ENCODE measurements at regions not wholly inside any gene's neighbourhood (a gene's known extent, or its start where the extent isn't known, plus 50 kb on each side); places are given as distances from the start of the nearest gene placed in this dataset.

DNA sequence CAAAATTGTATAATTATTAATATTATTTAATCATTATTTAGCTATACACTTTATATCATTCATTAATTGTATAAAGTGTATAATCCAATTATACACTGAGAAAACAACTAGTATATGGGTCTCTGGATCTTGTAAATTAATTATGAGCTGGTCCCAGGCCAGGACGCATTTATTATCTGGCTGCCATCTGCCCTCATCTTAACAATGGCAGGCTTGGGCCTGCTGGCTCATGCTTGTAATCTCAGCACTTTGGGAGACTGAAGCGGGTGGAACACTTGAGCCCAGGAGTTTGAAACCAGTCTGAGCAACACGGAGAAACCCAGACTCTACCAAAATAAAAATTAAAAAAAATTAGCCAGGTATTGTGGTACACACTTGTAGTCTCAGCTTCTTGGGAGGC, 502.2 kb upstream of the NRXN1 start:
- FAIRE-seq: no peak

DNA sequence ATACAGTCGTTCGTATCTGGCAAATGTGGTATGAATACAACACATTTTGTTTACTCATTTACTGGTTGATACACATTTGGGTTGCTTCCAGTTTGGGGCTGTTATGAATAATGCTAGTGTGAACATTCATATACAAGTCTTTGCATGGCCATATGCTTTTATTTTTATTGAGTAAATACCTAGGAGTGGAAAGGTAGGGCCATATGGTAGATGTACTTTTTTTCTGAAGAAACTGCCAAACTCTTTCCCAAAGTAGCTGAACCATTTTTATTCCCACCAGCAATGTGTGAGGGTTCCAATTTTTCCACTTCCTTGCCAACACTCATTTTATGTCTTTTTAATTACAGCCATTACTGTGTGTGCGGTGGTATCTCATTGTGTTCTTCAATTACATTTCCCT, 496.2 kb upstream of the NRXN1 start:
- no peak for FAIRE-seq

DNA sequence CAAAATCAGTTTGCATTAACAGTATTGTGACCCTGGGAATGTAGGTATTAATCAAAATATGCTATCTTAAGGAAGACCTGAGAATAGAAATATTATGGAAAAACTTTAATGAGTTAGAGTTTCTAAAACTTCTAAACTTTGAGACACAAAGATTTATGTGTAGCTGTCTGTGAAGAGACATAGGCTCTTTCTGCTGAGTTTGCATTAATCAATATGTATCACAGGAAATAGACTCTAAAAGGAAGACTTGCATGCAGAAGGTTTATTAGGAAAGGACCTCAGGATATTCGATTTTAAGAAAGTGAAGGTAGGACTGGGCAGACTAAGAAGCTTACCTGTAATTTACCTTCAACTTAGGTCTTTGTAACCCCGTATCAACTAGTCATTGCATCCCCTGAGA, 494.8 kb upstream of the NRXN1 start:
- no peak for FAIRE-seq

DNA sequence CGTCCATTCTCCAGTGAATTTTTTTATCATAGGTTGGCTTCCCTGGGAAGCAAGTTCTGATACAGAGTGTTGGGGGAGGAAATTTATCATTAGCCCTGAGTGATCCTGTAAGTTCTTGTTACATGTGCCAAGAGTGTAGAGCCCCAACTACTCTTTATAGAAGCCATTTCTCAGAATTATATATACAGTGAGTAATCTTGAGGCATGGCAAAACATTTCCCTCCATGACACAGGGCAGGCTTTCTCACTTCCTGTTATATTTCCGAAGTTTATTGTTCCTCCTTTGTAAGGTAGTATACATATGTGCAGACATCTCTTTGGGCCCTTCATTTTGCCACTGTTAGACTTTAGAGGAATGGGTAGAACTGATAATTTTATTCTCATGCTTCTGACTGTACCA, 484.7 kb upstream of the NRXN1 start:
- FAIRE-seq: no peak

DNA sequence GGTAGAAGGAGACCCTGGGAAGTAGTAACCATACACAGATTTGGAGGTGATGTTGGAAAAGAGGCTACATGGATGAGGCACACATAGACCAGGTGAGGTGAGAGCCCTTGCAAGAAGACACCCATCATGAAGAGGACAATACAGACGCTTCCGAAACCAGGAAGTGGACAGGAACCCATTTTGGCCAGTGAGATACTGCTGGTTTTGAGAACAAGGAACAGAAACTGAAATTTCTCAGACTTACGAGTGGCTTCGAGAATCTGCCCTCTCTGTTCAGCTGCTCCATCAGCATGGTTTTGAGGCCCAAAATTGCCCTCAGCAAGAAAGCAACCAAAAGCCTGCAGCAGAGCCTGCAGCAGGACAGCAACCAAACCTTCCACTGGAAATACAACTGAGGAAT, 479.1 kb upstream of the NRXN1 start:
- FAIRE-seq: no peak

DNA sequence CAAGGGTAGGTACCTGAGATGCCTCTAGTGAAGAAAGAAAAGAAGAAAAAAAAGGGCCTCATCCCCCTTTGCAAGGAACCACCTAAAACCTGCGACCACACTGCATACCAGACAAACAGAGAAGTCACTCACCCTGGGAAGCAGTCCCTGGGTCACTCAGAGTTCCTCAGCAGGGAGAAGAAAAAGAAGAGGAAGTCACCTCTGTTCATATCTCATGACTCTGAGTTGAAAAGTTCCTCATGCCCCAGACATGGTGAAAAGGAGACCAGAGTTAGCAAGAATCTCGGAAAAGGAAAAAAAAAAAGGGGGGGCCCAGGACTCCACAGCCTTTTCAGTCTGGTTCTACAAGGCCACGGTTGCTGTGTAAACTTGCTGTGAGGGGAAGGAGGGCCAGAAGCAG, 478.4 kb upstream of the NRXN1 start:
- FAIRE-seq: no peak

DNA sequence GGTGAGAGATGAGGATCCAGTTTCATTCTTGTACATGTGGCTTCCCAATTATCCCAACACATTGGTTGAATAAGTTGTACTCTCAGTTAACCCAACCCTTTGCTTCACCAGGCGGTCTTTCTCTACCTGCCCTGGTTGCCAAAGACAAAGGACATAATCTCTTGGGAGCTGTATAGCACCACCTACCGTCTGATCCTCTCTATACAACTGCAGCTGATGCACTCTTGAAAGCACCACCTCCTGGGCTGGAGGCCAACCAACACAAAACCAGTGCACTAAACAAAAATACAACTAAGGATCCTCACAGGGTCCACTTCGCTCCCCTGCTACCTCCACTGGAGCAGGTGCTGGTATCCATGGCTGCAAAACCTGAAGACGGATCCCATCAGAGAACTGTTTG, 473.6 kb upstream of the NRXN1 start:
- no peak for FAIRE-seq

DNA sequence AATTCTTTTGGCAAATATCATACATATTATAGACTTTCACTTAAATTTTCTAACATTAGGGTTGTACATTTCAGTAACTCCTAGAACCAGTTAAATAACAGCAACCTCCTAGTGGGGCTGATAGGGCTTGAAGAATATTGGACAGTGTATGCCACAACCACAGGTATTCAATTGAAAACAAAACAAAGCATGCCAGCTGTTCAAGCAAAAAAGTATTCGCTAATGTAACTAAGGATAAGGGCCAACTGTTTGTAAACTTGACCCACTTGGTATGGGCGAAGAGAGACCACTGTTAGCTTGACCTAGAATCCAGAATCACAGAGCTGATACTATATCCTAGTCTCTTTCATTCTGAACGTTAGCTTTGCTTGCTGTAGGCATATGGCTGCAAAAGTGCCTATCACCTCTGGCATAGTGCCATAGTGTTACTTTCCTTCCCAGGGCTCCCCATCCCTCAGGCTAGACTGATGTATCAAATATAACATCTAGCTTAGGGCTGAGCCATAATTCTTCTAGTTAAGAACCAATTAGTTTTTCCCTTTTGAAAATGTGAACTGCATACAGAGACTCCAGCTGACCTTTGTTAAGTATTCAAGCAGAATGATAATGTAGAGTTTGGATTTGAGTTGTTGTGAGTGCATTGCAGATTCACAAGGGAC, 458.8 kb upstream of the NRXN1 start:
- FAIRE-seq: no peak

DNA sequence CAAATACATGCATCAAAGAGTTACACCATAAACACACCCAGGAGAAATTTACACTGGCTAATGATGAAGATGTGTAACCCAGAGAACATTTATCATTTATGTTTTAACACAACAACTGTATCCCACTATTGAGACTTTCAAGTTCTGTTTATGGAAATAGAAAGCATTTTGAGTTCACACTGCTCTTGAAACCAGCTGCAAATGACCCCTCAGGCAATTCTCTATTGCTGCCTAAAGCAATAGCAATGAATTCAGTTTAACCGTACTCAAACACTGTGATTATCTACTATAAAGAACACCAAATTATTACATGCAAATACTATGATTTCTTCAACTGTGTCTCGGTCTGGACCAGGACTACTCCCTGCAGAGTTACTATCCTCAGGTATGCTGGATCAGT, 452.7 kb upstream of the NRXN1 start:
- FAIRE-seq: no peak

DNA sequence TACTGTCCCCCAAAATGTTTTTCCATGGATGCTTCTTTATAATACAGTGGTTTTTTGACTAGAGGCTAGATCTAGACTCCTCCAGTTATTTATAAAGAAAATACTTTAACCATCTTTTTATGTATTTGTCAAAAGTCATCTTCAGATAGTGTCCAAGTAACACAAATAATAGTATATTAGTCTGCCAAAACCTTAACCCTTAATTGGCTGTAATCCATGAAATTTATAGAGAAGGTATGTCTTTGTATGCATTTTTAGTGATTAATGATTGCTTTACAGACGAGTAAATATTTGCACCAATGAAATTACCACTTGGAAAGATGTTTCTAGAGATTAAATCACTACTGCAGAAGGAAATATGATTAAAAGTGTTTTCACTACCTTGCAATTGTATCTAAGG, 451.8 kb upstream of the NRXN1 start:
- no peak for FAIRE-seq

DNA sequence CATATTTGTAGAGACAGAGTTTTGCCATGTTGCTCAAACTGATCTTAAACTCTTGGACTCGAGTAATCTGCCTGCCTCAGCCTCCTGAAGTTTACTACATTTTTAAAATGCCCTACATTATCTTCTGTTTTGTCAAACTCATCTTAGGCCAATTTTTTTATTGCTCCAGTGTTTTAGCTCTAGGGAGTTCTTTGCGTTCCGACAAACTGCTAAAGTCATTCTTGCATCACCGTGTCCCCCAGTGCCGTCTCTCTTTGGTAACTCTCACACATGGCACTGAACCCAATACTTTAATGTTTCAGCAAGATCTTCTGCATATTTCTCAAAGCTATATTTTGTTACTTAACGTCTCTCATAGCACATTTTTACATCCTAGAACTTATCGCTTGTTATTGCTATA, 440.9 kb upstream of the NRXN1 start:
- no peak for FAIRE-seq

DNA sequence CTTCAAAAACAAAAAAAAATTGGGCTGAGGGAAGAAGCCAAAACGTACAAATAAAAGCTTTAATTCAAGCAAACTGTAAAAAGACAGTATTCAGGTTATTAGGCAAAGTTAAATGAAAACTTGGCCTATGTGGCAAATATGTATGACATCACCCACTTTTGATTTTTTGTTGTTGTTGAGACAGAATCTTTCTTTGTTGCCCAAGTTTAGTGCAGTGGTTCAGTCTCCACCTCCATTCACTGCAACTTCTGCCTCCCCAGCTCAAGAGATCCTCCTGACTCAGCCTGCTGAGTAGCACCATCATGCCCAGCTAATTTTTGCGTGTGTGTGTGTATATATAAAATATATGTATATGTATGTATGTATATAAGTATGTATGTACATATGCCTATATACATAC, 440.4 kb upstream of the NRXN1 start:
- no peak for FAIRE-seq

DNA sequence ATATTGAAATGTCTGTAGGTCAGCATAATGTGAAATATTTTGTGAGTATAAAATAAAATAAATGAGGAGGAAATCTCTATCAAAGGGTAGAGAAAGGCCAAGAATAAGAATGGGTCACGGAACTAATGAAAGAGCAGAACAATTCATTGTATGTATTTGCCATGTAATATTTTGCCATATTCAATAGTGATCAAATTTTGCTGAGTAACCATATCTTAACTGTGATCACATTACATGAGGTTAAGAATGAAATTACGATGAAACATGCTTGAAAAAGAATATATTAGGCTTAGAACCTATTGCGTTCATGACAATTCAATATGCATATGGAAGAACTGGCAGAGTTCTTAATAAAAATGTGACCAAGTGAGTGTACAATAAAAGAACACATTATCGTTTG, 437.2 kb upstream of the NRXN1 start:
- no peak for FAIRE-seq

DNA sequence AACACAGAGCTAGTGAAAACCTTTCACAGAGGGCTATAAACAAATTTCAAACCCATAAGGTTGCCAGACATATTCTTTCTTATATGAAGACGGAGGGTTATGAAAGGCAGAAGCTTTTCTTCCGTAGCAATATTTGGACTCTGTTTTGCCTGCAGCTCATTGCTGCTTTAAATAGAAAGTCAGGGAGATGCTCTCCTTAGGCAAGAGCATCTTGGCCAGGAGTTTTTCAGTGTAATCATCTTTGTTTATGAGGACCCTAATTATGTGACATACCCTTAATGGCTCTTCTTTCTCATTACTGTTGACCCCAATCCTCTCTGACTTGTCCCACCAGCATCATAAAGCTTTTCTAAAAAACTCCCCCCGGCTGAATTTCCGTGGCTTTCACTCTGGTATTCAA, 433.4 kb upstream of the NRXN1 start:
- no peak for FAIRE-seq

DNA sequence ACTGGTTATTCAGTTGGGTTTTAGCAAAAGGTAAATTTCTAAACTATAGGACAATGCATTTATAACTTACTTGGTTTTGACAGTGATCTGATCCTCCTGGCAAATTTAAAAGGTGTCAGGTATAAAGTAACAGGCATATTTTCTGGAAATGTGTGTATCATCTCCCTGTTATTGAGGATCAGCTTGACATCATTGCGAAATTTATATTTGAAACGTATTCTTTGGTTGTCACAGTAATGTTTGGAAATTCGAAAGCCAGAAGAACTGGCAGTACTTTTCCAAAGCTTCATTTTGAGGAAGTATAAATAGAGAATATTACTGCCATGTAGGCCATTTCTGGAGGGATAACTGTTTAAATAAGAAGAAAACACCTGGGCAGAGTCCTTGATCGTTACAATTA, 422.2 kb upstream of the NRXN1 start:
- FAIRE-seq: no peak

DNA sequence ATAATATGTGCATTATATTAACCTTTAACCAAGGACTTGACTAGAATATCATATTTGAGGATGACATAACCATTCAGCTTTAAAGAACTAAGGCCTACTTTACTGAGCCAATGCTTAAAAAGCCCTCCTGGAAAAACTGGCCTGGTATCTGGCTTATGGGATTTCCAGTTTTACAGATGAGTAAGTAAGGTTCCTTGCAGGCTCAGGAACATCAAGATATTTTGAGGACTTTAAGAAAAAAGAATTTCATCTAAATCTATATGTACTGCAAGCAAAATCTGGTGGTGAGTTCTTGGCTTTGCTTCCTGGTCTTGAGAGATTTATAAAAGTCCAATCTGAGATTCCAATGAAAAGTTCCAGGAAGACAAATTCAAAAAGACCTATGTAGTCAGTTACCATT, 417.0 kb upstream of the NRXN1 start:
- no peak for FAIRE-seq

DNA sequence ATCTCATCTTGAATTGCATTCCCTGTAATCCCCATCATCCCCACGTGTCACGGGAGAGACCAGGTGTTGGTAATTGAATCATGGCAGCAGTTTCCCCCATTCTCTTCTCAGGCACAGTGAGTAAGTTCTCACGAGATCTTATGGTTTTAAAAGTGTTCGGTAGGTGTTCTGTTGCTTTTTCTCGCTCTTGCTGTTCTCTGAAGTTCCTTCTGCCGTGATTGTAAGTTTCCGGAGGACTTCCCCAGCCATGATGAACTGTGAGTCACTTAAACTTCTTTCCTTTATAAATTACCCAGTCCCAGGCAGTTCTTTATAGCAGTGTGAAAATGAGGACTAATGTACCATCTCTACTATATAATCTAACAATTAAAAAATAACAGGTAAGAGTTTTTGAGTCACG, 409.9 kb upstream of the NRXN1 start:
- FAIRE-seq: no peak

DNA sequence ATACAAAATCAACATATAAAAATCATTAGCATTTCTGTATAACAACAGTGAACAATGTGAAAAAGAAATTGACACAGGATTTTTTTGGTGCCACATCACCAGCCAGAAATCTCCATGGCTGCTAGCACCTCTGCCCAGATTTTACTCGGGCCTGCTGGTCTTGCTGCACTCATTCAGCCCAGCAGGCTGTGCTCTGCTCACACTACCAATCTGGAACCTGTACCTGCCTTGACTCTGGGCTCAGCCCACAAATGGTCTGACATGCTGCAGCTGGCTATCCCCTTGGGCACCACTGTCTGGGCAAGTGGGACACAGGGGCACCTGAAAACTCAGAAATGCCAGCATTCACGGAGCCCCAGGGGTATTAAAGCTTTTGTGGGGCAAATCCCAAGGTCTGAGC, 392.5 kb upstream of the NRXN1 start:
- FAIRE-seq: no peak

DNA sequence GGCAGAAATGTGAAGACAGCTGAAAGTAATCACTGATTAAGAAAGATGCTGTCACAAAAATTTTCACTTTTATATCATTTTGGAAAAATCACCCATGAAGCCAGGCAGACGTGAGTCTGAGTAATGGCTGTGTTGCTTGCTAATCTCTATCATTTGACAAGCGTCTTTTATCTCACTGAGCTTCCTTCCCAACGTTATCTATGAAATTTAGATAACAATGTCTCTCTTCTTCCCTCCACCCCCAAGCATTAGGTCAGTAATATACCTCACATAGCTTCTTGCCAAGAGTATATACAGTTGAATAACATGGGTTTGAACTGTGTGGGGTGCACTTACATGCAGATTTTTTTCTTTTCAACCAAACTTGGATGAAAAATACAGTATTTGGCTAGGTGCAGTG, 388.6 kb upstream of the NRXN1 start:
- FAIRE-seq: no peak

DNA sequence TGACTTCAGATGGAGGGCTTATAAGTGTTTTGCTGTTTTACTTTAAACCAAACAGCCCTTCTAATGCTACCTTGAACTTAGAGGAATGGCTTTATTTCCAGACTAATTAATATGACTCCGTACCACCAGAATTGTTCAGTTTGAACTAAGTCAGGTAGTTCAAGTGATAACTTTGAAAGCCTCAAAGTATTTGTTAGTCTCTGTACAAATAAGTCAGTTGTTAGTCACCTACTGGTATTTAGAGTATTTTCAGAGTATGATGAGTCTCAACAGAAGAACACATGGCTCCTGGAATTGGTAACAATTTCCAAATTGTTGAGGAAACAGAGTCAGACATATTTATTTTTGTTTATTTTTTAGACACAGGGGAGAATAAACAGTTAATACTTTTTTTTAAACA, 381.8 kb upstream of the NRXN1 start:
- no peak for FAIRE-seq

DNA sequence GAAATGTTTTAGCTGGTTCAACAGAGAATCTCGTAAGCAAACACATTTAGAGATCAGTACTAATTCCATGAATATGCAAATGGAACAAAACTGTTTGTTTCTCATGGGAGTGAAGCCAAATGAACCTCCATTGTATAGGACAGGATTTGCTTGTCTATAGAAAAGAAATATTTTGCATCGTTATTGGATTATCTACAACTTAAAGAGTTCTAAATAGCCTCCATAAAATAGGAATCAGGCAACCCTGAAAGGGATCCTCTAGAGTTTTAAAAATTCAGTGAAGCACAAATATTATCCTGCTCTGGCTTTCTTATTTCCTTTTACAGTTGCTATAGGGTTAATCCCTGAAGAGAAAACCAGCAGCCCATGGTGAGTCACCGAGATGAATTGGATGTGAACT, 378.4 kb upstream of the NRXN1 start:
- FAIRE-seq: no peak

DNA sequence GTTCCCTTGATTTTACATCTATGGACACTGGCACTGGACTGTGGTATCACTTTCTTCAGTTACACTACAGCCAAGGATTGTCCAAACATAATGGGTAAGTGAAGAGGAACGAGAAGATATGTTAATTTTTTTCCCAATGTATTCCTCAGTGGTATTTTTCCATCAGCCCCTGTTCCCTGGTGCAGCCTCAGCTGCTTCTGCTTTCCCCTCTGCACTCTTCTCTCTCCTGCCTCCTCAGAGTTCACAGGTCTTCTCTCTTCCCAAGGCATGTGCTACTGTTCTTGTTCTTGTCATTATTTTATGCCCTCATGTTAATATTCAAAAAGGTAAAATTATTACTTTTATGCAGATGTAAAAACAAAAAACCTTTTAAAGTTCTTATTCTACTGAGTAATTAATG, 378.0 kb upstream of the NRXN1 start:
- no peak for FAIRE-seq

DNA sequence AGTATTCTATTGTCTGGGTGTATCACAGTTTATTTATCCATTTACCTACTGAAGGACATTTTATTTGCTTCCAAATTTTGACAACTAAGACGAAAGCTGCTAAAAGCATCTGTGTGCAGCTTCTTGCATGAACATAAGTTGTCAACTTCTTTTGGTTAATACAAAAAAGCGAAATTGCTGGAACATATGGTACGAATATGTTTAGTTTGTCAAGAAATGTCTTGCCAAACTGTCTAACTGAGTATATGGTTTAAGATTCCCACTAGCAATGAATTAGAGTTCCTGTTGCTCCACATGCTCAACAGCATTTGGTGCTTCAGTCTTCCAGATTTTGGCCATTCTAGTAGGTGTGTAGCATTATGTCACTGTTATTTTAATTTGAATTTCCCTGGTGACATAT, 372.3 kb upstream of the NRXN1 start:
- FAIRE-seq: no peak

DNA sequence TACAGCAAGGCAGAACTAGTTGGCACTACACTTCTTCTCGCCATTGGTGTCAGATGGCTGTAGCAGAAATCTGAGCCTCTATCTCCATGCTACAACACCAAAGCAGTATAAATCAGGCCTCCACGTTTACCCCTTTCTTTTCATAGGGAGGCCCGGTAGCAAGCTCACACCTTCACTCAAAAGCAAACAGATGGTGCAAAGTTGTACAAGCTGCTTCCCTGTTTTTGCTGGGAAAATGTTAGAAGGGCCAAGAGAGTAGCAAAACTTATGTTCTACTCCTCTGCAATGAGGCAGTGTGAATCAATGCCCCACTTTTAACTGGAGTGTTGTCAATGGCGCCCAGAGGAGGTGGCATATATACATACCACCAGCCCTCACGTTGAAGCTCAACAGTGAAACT, 369.6 kb upstream of the NRXN1 start:
- FAIRE-seq: no peak

DNA sequence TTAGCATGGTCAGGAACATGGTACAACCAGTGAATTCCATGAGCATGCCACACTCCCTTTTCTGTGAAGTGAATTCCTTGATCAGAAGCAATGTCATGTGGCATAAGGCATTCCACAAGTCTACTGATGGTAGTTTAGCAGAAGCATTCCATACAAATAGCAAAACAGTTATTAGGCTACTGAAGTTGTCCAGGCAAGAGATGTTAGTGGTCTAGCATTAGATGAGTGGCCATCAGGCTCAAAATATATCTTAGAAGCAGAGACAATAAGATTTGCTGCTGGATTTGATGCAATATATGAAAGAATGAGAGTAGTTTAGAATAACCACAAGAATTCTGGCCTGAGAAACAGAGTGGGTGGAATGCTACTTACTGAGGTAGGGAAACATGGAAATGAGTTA, 355.3 kb upstream of the NRXN1 start:
- FAIRE-seq: no peak

DNA sequence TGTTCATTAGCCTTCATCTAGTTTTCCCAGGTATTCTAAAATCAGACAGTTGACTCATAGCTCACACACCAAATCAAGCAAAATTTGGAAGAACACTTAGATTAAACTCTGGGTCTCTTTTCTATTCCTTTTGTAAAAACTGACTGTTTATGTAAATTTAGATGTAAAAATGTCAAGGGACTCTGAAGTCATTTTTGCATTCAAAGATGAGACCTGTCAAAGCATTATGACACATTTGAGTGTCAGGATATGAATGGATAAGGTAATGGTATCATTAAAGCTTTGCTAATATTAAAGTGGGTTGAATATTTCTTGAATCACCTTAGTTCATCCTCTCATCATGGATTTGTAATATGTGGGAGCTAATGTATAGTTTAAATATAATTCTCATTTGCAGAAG, 348.1 kb upstream of the NRXN1 start:
- no peak for FAIRE-seq

All from islet of Langerhans (tissue), 1 donor.